ELR (cell line): ENCODE measurements at regions not wholly inside any gene's neighbourhood (a gene's known extent, or its start where the extent isn't known, plus 50 kb on each side); places are given as distances from the start of the nearest gene placed in this dataset.

Experiments
- DNase-seq: peaks from one replicate; pipeline ENCODE4 v3.0.0-alpha.2; 2015; ENCODE audit warnings: low read depth

DNA sequence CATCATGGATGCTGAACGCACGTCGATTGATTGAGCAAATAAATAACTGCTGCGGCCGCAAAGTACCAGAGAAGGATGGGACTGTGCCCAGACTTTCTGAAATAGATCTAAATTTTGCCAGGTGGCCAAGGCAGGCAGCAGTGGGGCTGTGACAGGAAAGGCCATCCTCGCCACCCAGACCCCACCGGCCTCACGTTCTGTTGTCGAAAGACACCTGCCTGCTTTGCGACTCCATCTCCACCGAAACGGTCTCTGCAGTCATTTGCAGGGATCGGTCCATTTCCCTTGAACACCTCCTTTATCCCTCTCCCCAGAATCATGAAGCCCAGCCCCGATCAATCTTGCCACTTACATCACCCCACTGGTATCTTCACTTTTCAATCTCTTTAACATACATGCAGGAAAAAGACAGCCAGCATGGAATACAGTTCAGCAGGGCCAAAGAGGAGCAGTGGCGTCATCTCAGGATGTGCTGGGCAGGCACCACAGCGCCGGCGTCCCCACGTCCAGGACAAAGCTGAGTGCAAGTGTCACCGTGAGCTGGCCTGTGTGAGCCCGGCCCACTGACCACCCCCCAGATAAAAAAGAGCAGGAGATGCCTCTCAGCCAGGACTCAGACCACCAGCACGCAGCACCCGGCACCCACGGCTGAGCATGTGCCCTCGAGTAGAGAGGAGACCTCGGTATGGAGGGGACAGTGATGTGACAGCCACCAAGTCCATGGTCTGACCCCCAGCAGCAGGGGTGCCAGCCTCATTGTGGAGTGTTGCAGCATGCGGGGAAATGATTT lies 610.3 kb downstream of the TBC1D22A start:
- DNase-seq = no peak

DNA sequence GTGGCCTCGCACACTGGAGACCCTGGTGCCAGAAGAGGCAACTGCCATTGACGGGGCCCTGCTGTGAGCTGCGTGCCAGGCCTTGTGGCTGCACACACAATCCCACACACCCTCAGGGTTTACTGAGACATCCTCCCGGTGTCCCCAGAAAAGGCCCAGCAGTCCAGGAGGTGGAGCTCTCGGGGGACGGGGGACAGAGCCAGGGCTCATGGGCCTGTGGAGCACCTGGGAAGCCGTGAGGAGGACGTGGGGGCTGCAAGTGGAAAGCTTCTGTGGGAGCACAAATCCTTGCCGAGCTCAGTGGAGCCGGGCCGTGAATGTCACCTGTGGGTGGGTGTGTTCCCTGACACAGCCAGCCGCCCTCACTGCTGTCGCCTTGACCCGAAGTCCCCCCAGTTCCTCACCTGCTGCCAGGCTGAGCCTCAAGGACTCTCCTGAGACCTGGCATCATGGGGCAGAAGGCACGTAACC lies 609.7 kb downstream of the TBC1D22A start:
- no peak for DNase-seq

GRCh38 chr22:47371263-47372090 lies 609.0 kb downstream of the TBC1D22A start:
- no peak for DNase-seq

DNA sequence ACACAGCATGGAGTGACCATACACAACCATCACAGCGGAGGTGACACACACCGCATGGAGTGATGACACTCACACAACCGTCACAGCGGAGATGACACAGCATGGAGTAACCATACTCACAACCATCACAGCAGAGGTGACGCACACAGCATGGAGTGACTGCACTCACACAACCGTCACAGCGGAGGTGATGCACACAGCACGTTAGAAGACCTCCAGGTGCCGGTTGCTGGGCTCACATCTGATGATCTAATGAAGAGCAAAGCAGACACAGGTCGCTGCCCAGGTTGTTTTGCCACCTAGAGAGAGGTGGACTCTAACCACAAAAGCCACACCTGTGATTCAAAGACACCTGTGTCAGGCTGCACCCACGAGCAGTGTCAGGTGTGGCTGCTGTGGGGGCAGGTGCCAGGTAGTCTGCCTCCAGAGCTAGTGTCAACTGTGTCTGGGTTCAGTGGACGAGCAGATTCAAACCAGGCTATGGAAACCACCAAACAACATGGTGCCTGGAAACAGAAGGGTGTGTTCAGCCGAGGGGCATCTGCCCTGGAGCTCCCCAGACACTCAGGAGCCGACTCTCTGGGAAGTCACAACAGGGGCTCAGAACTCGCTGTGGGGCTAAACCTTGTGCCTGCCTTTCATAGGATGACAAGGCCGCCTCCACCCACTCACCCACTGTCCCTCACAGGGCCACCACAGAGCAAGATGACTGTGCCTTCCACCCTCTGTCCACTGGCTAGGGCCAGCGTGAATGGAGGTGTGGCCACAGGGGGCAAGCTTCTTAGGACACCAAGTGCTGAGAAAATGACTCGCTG lies 608.2 kb downstream of the TBC1D22A start:
- no peak for DNase-seq

- no peak for DNase-seq
These were observed 607.1 kb downstream of the TBC1D22A start for GRCh38 chr22:47369431-47370015.

- DNase-seq = no peak
These were observed 606.6 kb downstream of the TBC1D22A start for GRCh38 chr22:47369020-47369419.

DNA sequence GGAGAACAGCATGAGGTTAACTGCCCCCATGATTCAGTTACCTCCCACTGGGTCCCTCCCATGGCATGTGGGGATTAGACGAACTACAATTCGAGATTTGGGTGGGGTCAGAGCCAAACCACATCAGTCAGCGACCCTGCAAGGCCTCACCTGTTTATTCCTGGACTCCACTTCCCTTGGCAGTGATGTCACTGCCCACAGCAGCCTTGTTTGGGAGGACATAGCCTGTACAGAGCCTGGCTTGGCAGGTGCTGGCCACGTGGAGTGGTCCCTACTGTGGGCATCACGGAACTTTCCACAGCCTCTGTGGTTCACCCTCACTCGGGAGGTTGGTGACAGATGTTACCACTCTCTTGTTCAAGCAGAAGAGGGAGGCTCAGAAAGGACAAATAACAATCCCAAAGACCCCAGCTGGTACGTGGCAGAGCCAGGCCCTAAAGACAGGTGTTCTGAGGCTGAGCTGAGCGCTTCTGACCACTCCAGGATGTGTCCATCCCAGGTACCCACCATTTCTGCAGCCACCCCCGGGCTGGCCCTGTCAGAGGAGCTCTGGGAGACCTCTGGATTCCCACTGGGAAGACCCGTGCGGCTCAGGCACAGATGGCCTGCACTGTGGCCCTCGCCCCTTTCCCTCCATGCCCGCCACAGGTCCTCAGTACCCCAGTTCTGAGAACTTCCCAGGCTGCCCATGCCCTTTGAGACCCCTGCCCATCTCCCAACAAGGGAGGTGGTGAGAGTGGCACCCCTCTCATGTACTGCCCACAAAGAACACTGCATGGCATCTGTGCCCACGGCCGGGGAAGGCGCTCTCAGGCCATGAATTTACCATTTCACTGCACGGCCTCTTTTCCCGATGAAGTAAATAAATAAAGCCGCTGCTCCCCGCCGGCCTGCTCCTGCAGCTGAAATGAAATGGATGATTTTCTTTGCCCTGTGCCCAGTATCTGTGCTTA lies 605.8 kb downstream of the TBC1D22A start:
- no peak for DNase-seq

- no peak for DNase-seq
These were observed 604.7 kb downstream of the TBC1D22A start for GRCh38 chr22:47367107-47367690.

DNA sequence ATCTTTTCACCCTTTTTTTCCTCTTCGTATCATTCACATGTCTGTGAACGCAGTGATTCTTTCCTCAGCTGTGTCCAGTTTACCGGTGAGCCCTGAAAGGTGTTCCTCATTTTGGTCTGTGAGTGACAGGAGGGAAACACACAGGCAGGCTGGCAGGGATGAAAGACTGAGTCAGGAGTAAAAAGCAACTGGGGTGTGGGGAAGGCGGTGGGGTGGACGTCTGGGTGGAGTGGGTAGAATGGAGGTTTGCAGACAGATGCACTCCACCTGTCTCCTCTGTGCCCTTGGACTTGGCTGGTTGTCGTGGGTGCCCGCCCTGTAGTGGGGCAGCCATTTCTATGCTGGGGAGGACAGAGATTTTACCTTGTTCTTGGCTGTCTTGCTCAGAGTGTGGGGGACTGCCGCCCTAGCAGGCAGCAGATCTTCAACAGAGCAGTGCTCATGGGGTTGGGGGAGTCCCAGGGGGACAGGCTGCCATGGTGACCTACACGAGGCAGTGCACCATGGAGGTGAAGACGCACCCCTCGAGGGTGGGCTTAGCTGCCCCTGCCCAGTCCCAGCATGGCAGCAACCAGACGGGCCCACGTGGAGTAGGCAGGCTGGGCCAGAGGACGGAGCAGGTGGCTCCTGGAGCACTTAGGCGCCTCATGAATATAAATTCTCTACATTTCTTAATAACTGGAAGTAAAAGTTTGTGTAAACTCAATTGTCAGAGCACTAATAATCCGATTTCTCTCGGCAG lies 603.7 kb downstream of the TBC1D22A start:
- no peak for DNase-seq

DNA sequence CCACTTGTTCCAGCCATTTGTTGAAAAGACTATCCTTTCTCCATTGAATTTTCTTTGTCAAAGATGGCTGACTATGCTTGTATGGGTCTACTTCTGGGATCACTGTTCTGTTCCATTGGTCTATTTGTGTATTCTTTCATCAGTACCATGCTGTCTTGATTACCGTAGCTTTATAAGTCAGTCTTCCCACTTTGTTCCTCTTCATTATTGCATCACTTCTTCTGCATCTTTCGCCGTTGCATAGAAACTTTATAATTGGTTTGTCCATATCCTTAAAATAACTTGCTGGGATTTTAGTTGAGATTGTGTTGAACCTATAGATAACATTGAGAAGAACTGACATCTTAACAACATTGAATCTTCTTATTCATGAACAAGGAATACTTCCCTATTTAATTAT lies 598.8 kb downstream of the TBC1D22A start:
- DNase-seq = no peak

DNA sequence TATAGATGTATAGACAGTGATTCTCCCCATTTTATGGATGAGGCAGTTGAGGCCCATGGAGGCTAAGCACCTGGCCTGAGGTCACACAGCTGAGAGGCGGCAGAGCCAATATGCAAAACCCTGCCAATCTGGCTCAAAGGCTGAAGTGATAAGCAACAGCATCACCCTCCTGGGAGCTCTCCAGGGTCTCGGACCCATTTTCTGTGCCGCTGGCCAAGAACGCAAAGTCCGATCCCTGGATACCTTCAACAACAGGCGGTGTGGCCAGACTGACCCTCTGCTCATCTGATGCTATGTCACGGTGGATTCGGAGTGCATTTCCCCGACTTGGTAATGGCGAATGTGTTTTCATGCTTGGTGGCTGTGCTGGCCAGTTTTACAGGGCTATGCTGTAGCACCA lies 595.0 kb downstream of the TBC1D22A start:
- no peak for DNase-seq

GRCh38 chr22:47357086-47357485 lies 594.6 kb downstream of the TBC1D22A start:
- DNase-seq = no peak

DNA sequence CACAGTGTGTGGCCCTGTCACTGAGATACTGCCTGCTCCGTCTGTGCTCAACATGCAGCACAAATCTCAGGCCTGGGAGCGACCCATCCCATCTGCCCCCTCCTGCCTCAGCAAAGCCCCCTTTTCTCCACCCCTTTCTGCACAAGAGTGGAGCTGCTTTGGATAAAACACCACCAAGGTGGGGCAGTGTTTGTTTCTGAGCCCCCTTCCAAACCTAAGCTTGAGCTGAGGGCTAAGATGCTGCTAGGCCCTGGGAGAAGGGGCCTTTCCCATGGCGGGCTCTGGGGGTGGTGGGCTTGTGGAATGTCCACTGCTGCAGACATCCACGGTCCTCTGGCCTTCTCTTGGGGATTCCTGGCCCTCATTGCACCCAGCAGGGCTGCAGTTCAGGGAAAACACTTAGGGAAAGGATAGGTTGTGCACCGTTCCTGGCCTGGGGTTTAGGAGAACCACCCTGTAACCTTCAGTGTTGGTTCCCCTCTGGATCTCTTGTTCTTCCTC lies 594.1 kb downstream of the TBC1D22A start:
- no peak for DNase-seq

DNA sequence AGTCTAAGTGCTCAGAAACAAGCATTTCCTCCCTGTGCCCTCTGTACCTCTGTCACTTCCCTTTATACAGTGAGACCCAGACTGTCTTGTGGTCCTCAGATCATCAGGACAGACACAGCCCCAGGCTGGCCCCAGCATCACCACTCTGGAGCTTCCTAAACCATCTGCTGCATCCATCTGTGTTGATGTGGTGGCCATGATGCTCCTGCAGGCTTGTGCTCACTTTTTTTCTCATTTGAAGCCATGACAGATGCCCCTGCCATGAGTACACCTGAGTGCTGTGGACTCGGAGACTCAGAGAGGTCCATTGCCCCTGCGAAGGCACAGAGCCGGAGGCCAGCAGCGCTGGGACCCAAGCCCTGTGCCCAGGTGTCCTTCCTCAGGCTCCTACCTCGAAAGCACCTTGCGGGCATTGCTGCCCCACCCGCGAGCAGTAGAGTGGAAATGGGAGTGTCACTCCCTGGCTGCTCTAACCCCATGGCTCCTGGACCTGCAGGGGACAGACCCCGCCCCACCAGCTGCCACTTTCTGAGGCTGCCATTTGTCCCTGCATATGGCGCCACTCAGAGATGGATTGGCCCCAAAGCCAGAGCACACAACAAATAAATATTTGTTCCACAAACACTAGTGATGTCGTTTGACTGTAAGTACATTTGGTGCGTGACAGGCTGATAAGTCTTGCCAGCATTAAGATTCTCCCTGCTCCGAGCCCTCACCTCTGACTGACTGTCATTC lies 593.5 kb downstream of the TBC1D22A start:
- no peak for DNase-seq

DNA sequence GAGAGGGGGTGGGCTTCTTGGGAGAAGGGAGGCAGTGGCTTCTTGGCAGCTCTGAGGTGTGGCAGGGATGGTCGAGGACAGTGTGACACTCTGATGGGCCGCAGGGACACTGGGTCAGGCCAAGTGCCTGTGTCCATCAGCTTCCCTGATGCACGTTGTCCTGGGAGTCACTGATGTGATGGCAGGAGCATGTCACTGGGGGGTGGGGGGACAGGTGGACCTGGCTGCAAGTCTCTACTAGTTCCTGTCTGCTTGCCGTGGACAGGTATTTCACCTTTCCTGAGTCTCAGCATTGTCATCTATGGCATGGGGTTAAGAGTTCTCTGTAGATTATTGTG lies 592.9 kb downstream of the TBC1D22A start:
- no peak for DNase-seq

GRCh38 chr22:47354668-47355387 lies 592.4 kb downstream of the TBC1D22A start:
- DNase-seq = no peak

- no peak for DNase-seq
These were observed 590.7 kb downstream of the TBC1D22A start for GRCh38 chr22:47352920-47353700.
